ENCODE measurements at regions not wholly inside any gene's neighbourhood (a gene's known extent, or its start where the extent isn't known, plus 50 kb on each side); places are given as distances from the start of the nearest gene placed in this dataset.

GRCh38 chr9:129387822-129388221 is 209.8 kb upstream of the IER5L start:
- H3K27ac ChIP-seq (ENCODE audit: low read depth, low read length): no peak overlapping the region
- 30 to 45% (median 34%) methylated on average over 3 of the region's 3 CpGs for WGBS, 3 donors

GRCh38 chr9:129386812-129387177 is 208.7 kb upstream of the IER5L start:
- no peak overlapping the region for H3K27ac ChIP-seq (ENCODE audit: low read depth, low read length)
- 83 to 88% (median 86%) methylated on average over 6 of the region's 6 CpGs for WGBS, 3 donors

GRCh38 chr9:129385211-129385934 is 207.3 kb upstream of the IER5L start:
- no peak overlapping the region for H3K27ac ChIP-seq (ENCODE audit: low read depth, low read length)

GRCh38 chr9:129384491-129385210 is 206.6 kb upstream of the IER5L start:
- H3K27ac ChIP-seq (ENCODE audit: low read depth, low read length): no peak overlapping the region
- WGBS, 3 donors: 95 to 96% (median 95%) methylated on average over 11 of the region's 11 CpGs

More at GRCh38 chr9:129385211-129385934, 207.3 kb upstream of the IER5L start:
- WGBS, 3 donors: 85 to 90% (median 90%) methylated on average over 11 of the region's 11 CpGs

- H3K27ac ChIP-seq (ENCODE audit: low read depth, low read length): peak overlapping the region; percentile 74
- 9 to 17% (median 9%) methylated on average over 53 to 65 of the region's 65 CpGs for WGBS, 3 donors
Measured at GRCh38 chr9:129383561-129384490, 205.8 kb upstream of the IER5L start.

GRCh38 chr9:129383019-129383560 is 205.0 kb upstream of the IER5L start:
- 2 to 10% (median 4%) methylated on average over 26 to 29 of the region's 29 CpGs for WGBS, 3 donors
- peak overlapping the region; percentile 51 for H3K27ac ChIP-seq (ENCODE audit: low read depth, low read length)

GRCh38 chr9:129382281-129383018 is 204.4 kb upstream of the IER5L start:
- 60 to 78% (median 77%) methylated on average over 5 of the region's 5 CpGs for WGBS, 3 donors
- H3K27ac ChIP-seq (ENCODE audit: low read depth, low read length): no peak overlapping the region

- 91 to 97% (median 95%) methylated on average over 11 to 12 of the region's 12 CpGs for WGBS, 3 donors
- no peak overlapping the region for H3K27ac ChIP-seq (ENCODE audit: low read depth, low read length)
Measured at GRCh38 chr9:129381481-129381957, 203.5 kb upstream of the IER5L start.

GRCh38 chr9:129380961-129381401 is 202.9 kb upstream of the IER5L start:
- no peak overlapping the region for H3K27ac ChIP-seq (ENCODE audit: low read depth, low read length)
- WGBS, 3 donors: 94 to 97% (median 95%) methylated on average over 9 of the region's 9 CpGs

- H3K27ac ChIP-seq (ENCODE audit: low read depth, low read length): no peak overlapping the region
- WGBS, 3 donors: 84 to 86% (median 85%) methylated on average over 8 of the region's 8 CpGs
Measured at GRCh38 chr9:129379886-129380285, 201.8 kb upstream of the IER5L start.

GRCh38 chr9:129379181-129379836 is 201.2 kb upstream of the IER5L start:
- H3K27ac ChIP-seq (ENCODE audit: low read depth, low read length): no peak overlapping the region
- 88 to 91% (median 89%) methylated on average over 16 of the region's 16 CpGs for WGBS, 3 donors

GRCh38 chr9:129377931-129378661 is 200.0 kb upstream of the IER5L start:
- WGBS, 3 donors: 60 to 83% (median 77%) methylated on average over 28 of the region's 28 CpGs
- H3K27ac ChIP-seq (ENCODE audit: low read depth, low read length): no peak overlapping the region

GRCh38 chr9:129377181-129377580 is 199.1 kb upstream of the IER5L start:
- 79 to 85% (median 81%) methylated on average over 5 of the region's 5 CpGs for WGBS, 3 donors
- H3K27ac ChIP-seq (ENCODE audit: low read depth, low read length): no peak overlapping the region

GRCh38 chr9:129375845-129376244 is 197.8 kb upstream of the IER5L start:
- no peak overlapping the region for H3K27ac ChIP-seq (ENCODE audit: low read depth, low read length)
- 88 to 95% (median 95%) methylated on average over 5 of the region's 5 CpGs for WGBS, 3 donors

GRCh38 chr9:129374651-129375050 is 196.6 kb upstream of the IER5L start:
- WGBS, 3 donors: 96% methylated on average over 2 of the region's 2 CpGs
- no peak overlapping the region for H3K27ac ChIP-seq (ENCODE audit: low read depth, low read length)

- WGBS, 3 donors: 92 to 99% (median 96%) methylated on average over 3 of the region's 3 CpGs
- H3K27ac ChIP-seq (ENCODE audit: low read depth, low read length): no peak overlapping the region
Measured at GRCh38 chr9:129374231-129374630, 196.2 kb upstream of the IER5L start.

GRCh38 chr9:129373361-129373760 is 195.3 kb upstream of the IER5L start:
- 92 to 96% (median 95%) methylated on average over 9 of the region's 9 CpGs for WGBS, 3 donors

More at GRCh38 chr9:129373361-129373760, 195.3 kb upstream of the IER5L start:
- no peak overlapping the region for H3K27ac ChIP-seq (ENCODE audit: low read depth, low read length)

Measured in adipose tissue (tissue), 3 donors.